NB4 (cell line): ENCODE measurements at regions not wholly inside any gene's neighbourhood (a gene's known extent, or its start where the extent isn't known, plus 50 kb on each side); places are given as distances from the start of the nearest gene placed in this dataset.

ENCODE experiments used
- MYC ChIP-seq: IDR thresholded peaks from 2 replicates; pipeline ENCODE4 v1.6.1; 2011; ENCODE audit warnings: low read depth, low read length
- POLR2A ChIP-seq: IDR thresholded peaks from 2 replicates; pipeline ENCODE4 v1.6.1; 2011; ENCODE audit warnings: mild to moderate bottlenecking; ENCODE audit not compliant: insufficient read length; ENCODE audit errors: extremely low read depth
- TF ChIP-seq, protein P1 (sequence below): IDR thresholded peaks from 2 replicates; pipeline ENCODE4 v1.6.1; 2011; ENCODE audit warnings: low read depth, low read length
- TF ChIP-seq, protein P2 (sequence below): IDR thresholded peaks from one replicate; pipeline ENCODE4 v1.5.1; 2012; ENCODE audit warnings: low read depth, low read length

DNA sequence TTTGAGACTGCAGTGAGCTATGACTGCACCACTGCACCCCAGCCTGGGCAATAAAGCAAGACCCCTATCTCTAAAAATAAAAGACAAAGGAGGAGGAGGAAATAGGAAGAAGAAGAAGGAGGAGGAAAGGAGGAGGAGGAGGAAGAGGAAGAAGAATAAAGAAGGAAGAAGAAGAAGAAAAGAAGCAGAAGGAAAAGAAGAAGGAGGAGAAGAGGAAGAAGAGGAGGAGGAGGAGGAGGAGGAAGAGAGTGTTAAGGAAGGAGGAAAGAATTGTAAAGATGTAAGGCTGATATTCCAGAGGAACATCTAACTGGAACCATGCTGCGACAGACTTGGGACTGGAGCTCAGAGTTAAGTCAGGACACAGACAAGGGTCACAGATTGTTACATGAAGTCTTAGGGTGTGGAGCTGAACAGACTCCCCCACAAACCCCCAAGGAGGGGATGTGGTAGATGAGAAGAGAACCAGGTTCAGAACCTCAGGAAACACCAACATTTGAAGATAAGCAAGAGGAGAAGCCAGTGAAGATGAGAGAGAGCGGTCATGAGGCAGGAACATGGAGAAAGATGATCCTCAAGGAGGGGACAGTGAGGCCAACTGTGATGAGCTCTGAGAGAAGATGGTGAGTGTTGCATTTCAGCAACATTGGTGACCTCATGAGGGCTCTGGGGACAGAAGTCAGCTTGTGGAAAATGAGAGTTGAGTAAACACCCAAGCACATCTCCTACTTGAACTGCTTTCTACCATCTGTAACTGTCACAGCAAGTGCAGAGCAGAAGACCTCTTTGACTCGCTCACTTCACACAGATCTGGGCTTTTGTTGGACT, 118.2 kb downstream of the CD164 start:
- TF ChIP-seq, protein P1, sequence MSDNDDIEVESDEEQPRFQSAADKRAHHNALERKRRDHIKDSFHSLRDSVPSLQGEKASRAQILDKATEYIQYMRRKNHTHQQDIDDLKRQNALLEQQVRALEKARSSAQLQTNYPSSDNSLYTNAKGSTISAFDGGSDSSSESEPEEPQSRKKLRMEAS = no peak
- TF ChIP-seq, protein P2, sequence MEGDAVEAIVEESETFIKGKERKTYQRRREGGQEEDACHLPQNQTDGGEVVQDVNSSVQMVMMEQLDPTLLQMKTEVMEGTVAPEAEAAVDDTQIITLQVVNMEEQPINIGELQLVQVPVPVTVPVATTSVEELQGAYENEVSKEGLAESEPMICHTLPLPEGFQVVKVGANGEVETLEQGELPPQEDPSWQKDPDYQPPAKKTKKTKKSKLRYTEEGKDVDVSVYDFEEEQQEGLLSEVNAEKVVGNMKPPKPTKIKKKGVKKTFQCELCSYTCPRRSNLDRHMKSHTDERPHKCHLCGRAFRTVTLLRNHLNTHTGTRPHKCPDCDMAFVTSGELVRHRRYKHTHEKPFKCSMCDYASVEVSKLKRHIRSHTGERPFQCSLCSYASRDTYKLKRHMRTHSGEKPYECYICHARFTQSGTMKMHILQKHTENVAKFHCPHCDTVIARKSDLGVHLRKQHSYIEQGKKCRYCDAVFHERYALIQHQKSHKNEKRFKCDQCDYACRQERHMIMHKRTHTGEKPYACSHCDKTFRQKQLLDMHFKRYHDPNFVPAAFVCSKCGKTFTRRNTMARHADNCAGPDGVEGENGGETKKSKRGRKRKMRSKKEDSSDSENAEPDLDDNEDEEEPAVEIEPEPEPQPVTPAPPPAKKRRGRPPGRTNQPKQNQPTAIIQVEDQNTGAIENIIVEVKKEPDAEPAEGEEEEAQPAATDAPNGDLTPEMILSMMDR = no peak
- TF ChIP-seq POLR2A (no peak), MYC (no peak)
